ENCODE measurements at regions not wholly inside any gene's neighbourhood (a gene's known extent, or its start where the extent isn't known, plus 50 kb on each side); places are given as distances from the start of the nearest gene placed in this dataset.
"Not testable (repeated sequence)": the region's sequence is repeated elsewhere in the genome, so short reads cannot be mapped to it uniquely, and the experiment has no call there.

- DNase-seq (ENCODE audit: low spot score) = no peak
Observed at GRCh38 chr11:134845474-134846327, 433.7 kb upstream of the B3GAT1 start.

- no peak for DNase-seq (ENCODE audit: low spot score)
Observed at GRCh38 chr11:134844838-134845237, 432.8 kb upstream of the B3GAT1 start.

GRCh38 chr11:134843735-134844134 is 431.7 kb upstream of the B3GAT1 start:
- DNase-seq (ENCODE audit: low spot score) = no peak

GRCh38 chr11:134843020-134843419 is 431.0 kb upstream of the B3GAT1 start:
- no peak for DNase-seq (ENCODE audit: low spot score)

GRCh38 chr11:134841972-134842371 is 429.9 kb upstream of the B3GAT1 start:
- DNase-seq (ENCODE audit: low spot score) = no peak

- no peak for DNase-seq (ENCODE audit: low spot score)
Observed at GRCh38 chr11:134841411-134841810, 429.4 kb upstream of the B3GAT1 start.

- DNase-seq (ENCODE audit: low spot score) = no peak
Observed at GRCh38 chr11:134840945-134841344, 428.9 kb upstream of the B3GAT1 start.

- not testable (repeated sequence) for DNase-seq (ENCODE audit: low spot score)
Observed at GRCh38 chr11:134840165-134840564, 428.1 kb upstream of the B3GAT1 start.

GRCh38 chr11:134838708-134839107 is 426.7 kb upstream of the B3GAT1 start:
- no peak for DNase-seq (ENCODE audit: low spot score)

- no peak for DNase-seq (ENCODE audit: low spot score)
Observed at GRCh38 chr11:134837887-134838232, 425.8 kb upstream of the B3GAT1 start.

- no peak for DNase-seq (ENCODE audit: low spot score)
Observed at GRCh38 chr11:134837166-134837886, 425.3 kb upstream of the B3GAT1 start.

- DNase-seq (ENCODE audit: low spot score) = no peak
Observed at GRCh38 chr11:134836561-134836960, 424.5 kb upstream of the B3GAT1 start.

GRCh38 chr11:134835561-134835960 is 423.5 kb upstream of the B3GAT1 start:
- DNase-seq (ENCODE audit: low spot score) = no peak

- no peak for DNase-seq (ENCODE audit: low spot score)
Observed at GRCh38 chr11:134830312-134830711, 418.3 kb upstream of the B3GAT1 start.

GRCh38 chr11:134823970-134824369 is 411.9 kb upstream of the B3GAT1 start:
- no peak for DNase-seq (ENCODE audit: low spot score)

GRCh38 chr11:134822897-134823296 is 410.9 kb upstream of the B3GAT1 start:
- no peak for DNase-seq (ENCODE audit: low spot score)

- no peak for DNase-seq (ENCODE audit: low spot score)
Observed at GRCh38 chr11:134821422-134821821, 409.4 kb upstream of the B3GAT1 start.

- DNase-seq (ENCODE audit: low spot score) = no peak
Observed at GRCh38 chr11:134819041-134819440, 407.0 kb upstream of the B3GAT1 start.

GRCh38 chr11:134818516-134818915 is 406.5 kb upstream of the B3GAT1 start:
- no peak for DNase-seq (ENCODE audit: low spot score)

- DNase-seq (ENCODE audit: low spot score) = no peak
Observed at GRCh38 chr11:134815404-134815803, 403.4 kb upstream of the B3GAT1 start.

- DNase-seq (ENCODE audit: low spot score) = no peak
Observed at GRCh38 chr11:134807997-134808396, 396.0 kb upstream of the B3GAT1 start.

GRCh38 chr11:134802598-134802997 is 390.6 kb upstream of the B3GAT1 start:
- no peak for DNase-seq (ENCODE audit: low spot score)

- peak; percentile 25 for DNase-seq (ENCODE audit: low spot score)
Observed at GRCh38 chr11:134802116-134802515, 390.1 kb upstream of the B3GAT1 start.

Measured in putamen (tissue), 1 donor.